Fibroblast of pulmonary artery (primary cell): ENCODE measurements at regions not wholly inside any gene's neighbourhood (a gene's known extent, or its start where the extent isn't known, plus 50 kb on each side); places are given as distances from the start of the nearest gene placed in this dataset.

ENCODE experiments used
- DNase-seq: peaks from one replicate; pipeline ENCODE4 v3.0.0-alpha.2; 2010; ENCODE audit warnings: low read depth
- H3K4me3 ChIP-seq: replicated peaks from 2 replicates; pipeline ENCODE4 v1.5.1; 2011; ENCODE audit warnings: low read depth, mild to moderate bottlenecking, control low read depth, low read length, moderate library complexity
- TF ChIP-seq, protein P1 (sequence below): IDR thresholded peaks from 2 replicates; pipeline ENCODE4 v1.5.1; 2011; ENCODE audit warnings: mild to moderate bottlenecking, control low read depth, low read length, inconsistent platforms; ENCODE audit errors: missing control alignments

- TF ChIP-seq, protein P1, sequence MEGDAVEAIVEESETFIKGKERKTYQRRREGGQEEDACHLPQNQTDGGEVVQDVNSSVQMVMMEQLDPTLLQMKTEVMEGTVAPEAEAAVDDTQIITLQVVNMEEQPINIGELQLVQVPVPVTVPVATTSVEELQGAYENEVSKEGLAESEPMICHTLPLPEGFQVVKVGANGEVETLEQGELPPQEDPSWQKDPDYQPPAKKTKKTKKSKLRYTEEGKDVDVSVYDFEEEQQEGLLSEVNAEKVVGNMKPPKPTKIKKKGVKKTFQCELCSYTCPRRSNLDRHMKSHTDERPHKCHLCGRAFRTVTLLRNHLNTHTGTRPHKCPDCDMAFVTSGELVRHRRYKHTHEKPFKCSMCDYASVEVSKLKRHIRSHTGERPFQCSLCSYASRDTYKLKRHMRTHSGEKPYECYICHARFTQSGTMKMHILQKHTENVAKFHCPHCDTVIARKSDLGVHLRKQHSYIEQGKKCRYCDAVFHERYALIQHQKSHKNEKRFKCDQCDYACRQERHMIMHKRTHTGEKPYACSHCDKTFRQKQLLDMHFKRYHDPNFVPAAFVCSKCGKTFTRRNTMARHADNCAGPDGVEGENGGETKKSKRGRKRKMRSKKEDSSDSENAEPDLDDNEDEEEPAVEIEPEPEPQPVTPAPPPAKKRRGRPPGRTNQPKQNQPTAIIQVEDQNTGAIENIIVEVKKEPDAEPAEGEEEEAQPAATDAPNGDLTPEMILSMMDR = no peak
- DNase-seq = no peak
- no peak overlapping the region for H3K4me3 ChIP-seq
Measured at GRCh38 chr14:28482251-28483040, 284.1 kb upstream of the FOXG1 start.

- DNase-seq = no peak
- no peak overlapping the region for H3K4me3 ChIP-seq
Measured at GRCh38 chr14:28483506-28483905, 283.1 kb upstream of the FOXG1 start.

GRCh38 chr14:28488684-28489083 lies 277.9 kb upstream of the FOXG1 start:
- DNase-seq = no peak
- no peak overlapping the region for H3K4me3 ChIP-seq
- TF ChIP-seq, protein P1 = no peak

More at GRCh38 chr14:28483506-28483905, 283.1 kb upstream of the FOXG1 start:
- TF ChIP-seq, protein P1 = no peak

- TF ChIP-seq, protein P1 = no peak
- no peak for DNase-seq
- no peak overlapping the region for H3K4me3 ChIP-seq
Measured at GRCh38 chr14:28493516-28493915, 273.1 kb upstream of the FOXG1 start.

- TF ChIP-seq, protein P1 = no peak
- H3K4me3 ChIP-seq = no peak overlapping the region
- no peak for DNase-seq
Measured at GRCh38 chr14:28494196-28494595, 272.4 kb upstream of the FOXG1 start.

GRCh38 chr14:28496364-28496763 lies 270.2 kb upstream of the FOXG1 start:
- no peak for DNase-seq
- no peak overlapping the region for H3K4me3 ChIP-seq
- TF ChIP-seq, protein P1 = no peak

GRCh38 chr14:28502517-28502916 lies 264.1 kb upstream of the FOXG1 start:
- TF ChIP-seq, protein P1 = no peak
- H3K4me3 ChIP-seq = no peak overlapping the region
- no peak for DNase-seq
